GM19351 (cell line): ENCODE measurements at regions not wholly inside any gene's neighbourhood (a gene's known extent, or its start where the extent isn't known, plus 50 kb on each side); places are given as distances from the start of the nearest gene placed in this dataset.

ENCODE experiments used
- ATAC-seq: cut with Tn5 transposase; IDR thresholded peaks from one replicate; pipeline ENCODE4 v1.9.1; 2021; ENCODE audit warnings: mild to moderate bottlenecking, moderate library complexity; ENCODE audit not compliant: unreplicated experiment

- peak; percentile 51 for ATAC-seq
Measured at GRCh38 chr3:6228958-6229683, 631.8 kb upstream of the GRM7 start.

- peak; percentile 46 for ATAC-seq
Measured at GRCh38 chr3:6229778-6230410, 631.0 kb upstream of the GRM7 start.

GRCh38 chr3:6242104-6242503 lies 618.8 kb upstream of the GRM7 start:
- no peak for ATAC-seq

- ATAC-seq, result no peak
Measured at GRCh38 chr3:6248528-6248927, 612.4 kb upstream of the GRM7 start.

GRCh38 chr3:6249679-6250078 lies 611.2 kb upstream of the GRM7 start:
- peak; percentile 53 for ATAC-seq

- peak; percentile 99 for ATAC-seq
Measured at GRCh38 chr3:6250167-6250566, 610.7 kb upstream of the GRM7 start.

- ATAC-seq, result no peak
Measured at GRCh38 chr3:6251612-6252400, 609.1 kb upstream of the GRM7 start.

GRCh38 chr3:6254490-6254889 lies 606.4 kb upstream of the GRM7 start:
- no peak for ATAC-seq

- ATAC-seq, result no peak
Measured at GRCh38 chr3:6255229-6255628, 605.7 kb upstream of the GRM7 start.

- ATAC-seq, result peak; percentile 92
Measured at GRCh38 chr3:6260551-6261191, 600.2 kb upstream of the GRM7 start.

GRCh38 chr3:6262010-6262409 lies 598.9 kb upstream of the GRM7 start:
- no peak for ATAC-seq

- ATAC-seq, result no peak
Measured at GRCh38 chr3:6264036-6264435, 596.9 kb upstream of the GRM7 start.

- no peak for ATAC-seq
Measured at GRCh38 chr3:6264906-6265305, 596.0 kb upstream of the GRM7 start.

- ATAC-seq, result no peak
Measured at GRCh38 chr3:6266135-6266534, 594.8 kb upstream of the GRM7 start.

- no peak for ATAC-seq
Measured at GRCh38 chr3:6273878-6274277, 587.0 kb upstream of the GRM7 start.

GRCh38 chr3:6281662-6282061 lies 579.3 kb upstream of the GRM7 start:
- peak; percentile 62 for ATAC-seq

GRCh38 chr3:6282918-6283317 lies 578.0 kb upstream of the GRM7 start:
- ATAC-seq, result no peak

- no peak for ATAC-seq
Measured at GRCh38 chr3:6287088-6287875, 573.6 kb upstream of the GRM7 start.

- ATAC-seq, result no peak
Measured at GRCh38 chr3:6301626-6302025, 559.3 kb upstream of the GRM7 start.

- ATAC-seq, result no peak
Measured at GRCh38 chr3:6315906-6316305, 545.0 kb upstream of the GRM7 start.

GRCh38 chr3:6321999-6322398 lies 538.9 kb upstream of the GRM7 start:
- ATAC-seq, result no peak
